ENCODE measurements at regions not wholly inside any gene's neighbourhood (a gene's known extent, or its start where the extent isn't known, plus 50 kb on each side); places are given as distances from the start of the nearest gene placed in this dataset.

DNA sequence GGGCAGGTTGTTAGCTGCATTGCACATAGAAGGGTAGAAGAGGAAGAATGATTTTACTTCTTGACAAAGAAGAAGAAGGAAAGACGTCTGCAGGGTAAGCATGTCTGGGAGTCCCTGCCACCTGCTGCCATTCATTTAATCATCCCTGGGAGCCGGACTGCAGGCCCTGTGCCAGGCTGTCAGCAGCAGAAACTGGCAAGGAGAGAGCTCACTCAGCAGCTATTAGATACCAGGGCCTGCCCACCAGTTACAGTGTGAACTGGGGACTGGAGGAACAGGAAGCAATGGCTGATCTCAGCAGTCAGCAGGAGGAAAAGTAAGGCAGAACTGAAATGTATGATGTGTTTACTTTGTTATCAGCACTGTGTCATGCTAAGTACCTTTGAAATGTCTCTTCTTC lies 75.7 kb upstream of the C1orf87 start:
- Histone ChIP-seq H3K79me2 (ENCODE audit: low read length) (no peaks in the 10 kb centered on the region), H3K36me3 (replicated peaks; ENCODE audit: low read depth, low read length) (no peaks in the 10 kb centered on the region), H3K9me3 (ENCODE audit: insufficient read depth, low read length) (no peaks in the 10 kb centered on the region), H3K27me3 (ENCODE audit: low read depth, low read length) (no peaks in the 10 kb centered on the region), H3K4me2 (ENCODE audit: low read length) (no peak overlapping the region), H3K9ac (ENCODE audit: low read length) (no peak overlapping the region), H3K27ac (ENCODE audit: low read length) (no peak overlapping the region), H3K4me3 (ENCODE audit: low read length) (no peak overlapping the region), H4K20me1 (ENCODE audit: insufficient read depth, low read length) (no peaks in the 10 kb centered on the region), H3K4me1 (ENCODE audit: low read length) (no peaks in the 10 kb centered on the region), H2AFZ (ENCODE audit: low read depth, low read length) (no peak overlapping the region)
- TF ChIP-seq EZH2phosphoT487 (IDR thresholded peaks at IDR 0.05; ENCODE audit: low read depth): no peak
- TF ChIP-seq, protein P1, sequence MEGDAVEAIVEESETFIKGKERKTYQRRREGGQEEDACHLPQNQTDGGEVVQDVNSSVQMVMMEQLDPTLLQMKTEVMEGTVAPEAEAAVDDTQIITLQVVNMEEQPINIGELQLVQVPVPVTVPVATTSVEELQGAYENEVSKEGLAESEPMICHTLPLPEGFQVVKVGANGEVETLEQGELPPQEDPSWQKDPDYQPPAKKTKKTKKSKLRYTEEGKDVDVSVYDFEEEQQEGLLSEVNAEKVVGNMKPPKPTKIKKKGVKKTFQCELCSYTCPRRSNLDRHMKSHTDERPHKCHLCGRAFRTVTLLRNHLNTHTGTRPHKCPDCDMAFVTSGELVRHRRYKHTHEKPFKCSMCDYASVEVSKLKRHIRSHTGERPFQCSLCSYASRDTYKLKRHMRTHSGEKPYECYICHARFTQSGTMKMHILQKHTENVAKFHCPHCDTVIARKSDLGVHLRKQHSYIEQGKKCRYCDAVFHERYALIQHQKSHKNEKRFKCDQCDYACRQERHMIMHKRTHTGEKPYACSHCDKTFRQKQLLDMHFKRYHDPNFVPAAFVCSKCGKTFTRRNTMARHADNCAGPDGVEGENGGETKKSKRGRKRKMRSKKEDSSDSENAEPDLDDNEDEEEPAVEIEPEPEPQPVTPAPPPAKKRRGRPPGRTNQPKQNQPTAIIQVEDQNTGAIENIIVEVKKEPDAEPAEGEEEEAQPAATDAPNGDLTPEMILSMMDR (IDR thresholded peaks at IDR 0.05; ENCODE audit: low read depth, low read length): no peak

DNA sequence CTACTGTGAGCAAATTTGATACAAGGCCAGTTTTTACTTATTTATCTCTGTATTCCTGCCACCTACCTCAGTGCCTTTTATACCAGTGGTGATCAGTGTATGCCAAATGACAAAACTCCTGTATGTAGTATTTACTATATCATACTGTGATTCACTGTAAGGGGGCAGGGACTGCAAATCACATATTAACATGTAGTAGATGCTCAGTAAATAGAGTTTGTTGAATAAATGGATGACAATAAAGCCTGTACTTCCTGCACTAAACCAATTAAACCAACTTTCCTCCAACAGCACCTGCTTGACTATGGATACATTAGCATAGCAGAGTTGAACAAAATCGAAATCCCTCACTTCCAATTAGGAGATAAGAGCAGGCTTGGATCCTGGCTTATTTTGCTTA lies 73.3 kb upstream of the C1orf87 start:
- Histone ChIP-seq H3K27ac (ENCODE audit: low read length) (no peak overlapping the region), H4K20me1 (ENCODE audit: insufficient read depth, low read length) (no peaks in the 10 kb centered on the region), H3K4me2 (ENCODE audit: low read length) (no peak overlapping the region), H3K9me3 (ENCODE audit: insufficient read depth, low read length) (no peaks in the 10 kb centered on the region), H3K27me3 (ENCODE audit: low read depth, low read length) (no peaks in the 10 kb centered on the region), H2AFZ (ENCODE audit: low read depth, low read length) (no peak overlapping the region), H3K36me3 (replicated peaks; ENCODE audit: low read depth, low read length) (no peaks in the 10 kb centered on the region), H3K79me2 (ENCODE audit: low read length) (no peaks in the 10 kb centered on the region), H3K9ac (ENCODE audit: low read length) (no peak overlapping the region), H3K4me1 (ENCODE audit: low read length) (no peaks in the 10 kb centered on the region), H3K4me3 (ENCODE audit: low read length) (no peak overlapping the region)
- no peak for TF ChIP-seq EZH2phosphoT487 (IDR thresholded peaks at IDR 0.05; ENCODE audit: low read depth)

GRCh38 chr1:60145771-60146170 lies 72.2 kb upstream of the C1orf87 start:
- H4K20me1 ChIP-seq (ENCODE audit: insufficient read depth, low read length): no peaks in the 10 kb centered on the region

DNA sequence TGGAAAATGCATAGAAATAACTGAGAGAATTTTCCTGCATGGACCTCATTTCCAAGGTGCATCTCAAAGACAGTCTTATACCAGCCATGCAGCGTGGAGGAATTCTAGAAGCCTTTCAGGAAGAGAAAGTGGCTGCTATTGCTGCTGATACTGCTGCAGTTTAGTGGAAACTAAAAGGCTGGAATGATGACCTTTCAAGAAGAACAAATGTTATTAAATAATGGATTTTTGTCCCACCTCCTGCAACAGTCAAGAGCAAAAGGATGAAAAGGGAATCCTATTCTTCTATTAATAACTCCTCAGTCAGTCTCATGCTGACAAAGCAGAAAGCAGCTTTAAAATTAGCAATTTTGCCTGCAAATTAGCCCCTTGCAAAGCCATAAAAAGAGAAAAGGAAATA lies 68.2 kb upstream of the C1orf87 start:
- no peak for TF ChIP-seq EZH2phosphoT487 (IDR thresholded peaks at IDR 0.05; ENCODE audit: low read depth)
- TF ChIP-seq, protein P1 (IDR thresholded peaks at IDR 0.05; ENCODE audit: low read depth, low read length): no peak
- H3K4me2 ChIP-seq (ENCODE audit: low read length): no peak overlapping the region
- no peaks in the 10 kb centered on the region for H4K20me1 ChIP-seq (ENCODE audit: insufficient read depth, low read length)
- H3K9ac ChIP-seq (ENCODE audit: low read length): no peak overlapping the region
- H3K27me3 ChIP-seq (ENCODE audit: low read depth, low read length): no peaks in the 10 kb centered on the region
- no peaks in the 10 kb centered on the region for H3K4me1 ChIP-seq (ENCODE audit: low read length)
- no peak overlapping the region for H2AFZ ChIP-seq (ENCODE audit: low read depth, low read length)
- no peaks in the 10 kb centered on the region for H3K79me2 ChIP-seq (ENCODE audit: low read length)
- H3K4me3 ChIP-seq (ENCODE audit: low read length): no peak overlapping the region
- no peaks in the 10 kb centered on the region for H3K9me3 ChIP-seq (ENCODE audit: insufficient read depth, low read length)
- H3K27ac ChIP-seq (ENCODE audit: low read length): no peak overlapping the region
- no peaks in the 10 kb centered on the region for H3K36me3 ChIP-seq (replicated peaks; ENCODE audit: low read depth, low read length)

More at GRCh38 chr1:60145771-60146170, 72.2 kb upstream of the C1orf87 start:
- H3K9me3 ChIP-seq (ENCODE audit: insufficient read depth, low read length): no peaks in the 10 kb centered on the region
- H3K27ac ChIP-seq (ENCODE audit: low read length): no peak overlapping the region
- no peak overlapping the region for H3K9ac ChIP-seq (ENCODE audit: low read length)
- no peak overlapping the region for H3K4me2 ChIP-seq (ENCODE audit: low read length)
- no peak overlapping the region for H3K4me3 ChIP-seq (ENCODE audit: low read length)
- no peak for TF ChIP-seq EZH2phosphoT487 (IDR thresholded peaks at IDR 0.05; ENCODE audit: low read depth)
- TF ChIP-seq, protein P1 (IDR thresholded peaks at IDR 0.05; ENCODE audit: low read depth, low read length): no peak
- no peaks in the 10 kb centered on the region for H3K4me1 ChIP-seq (ENCODE audit: low read length)
- no peaks in the 10 kb centered on the region for H3K79me2 ChIP-seq (ENCODE audit: low read length)
- H2AFZ ChIP-seq (ENCODE audit: low read depth, low read length): no peak overlapping the region
- no peaks in the 10 kb centered on the region for H3K27me3 ChIP-seq (ENCODE audit: low read depth, low read length)
- H3K36me3 ChIP-seq (replicated peaks; ENCODE audit: low read depth, low read length): no peaks in the 10 kb centered on the region

DNA sequence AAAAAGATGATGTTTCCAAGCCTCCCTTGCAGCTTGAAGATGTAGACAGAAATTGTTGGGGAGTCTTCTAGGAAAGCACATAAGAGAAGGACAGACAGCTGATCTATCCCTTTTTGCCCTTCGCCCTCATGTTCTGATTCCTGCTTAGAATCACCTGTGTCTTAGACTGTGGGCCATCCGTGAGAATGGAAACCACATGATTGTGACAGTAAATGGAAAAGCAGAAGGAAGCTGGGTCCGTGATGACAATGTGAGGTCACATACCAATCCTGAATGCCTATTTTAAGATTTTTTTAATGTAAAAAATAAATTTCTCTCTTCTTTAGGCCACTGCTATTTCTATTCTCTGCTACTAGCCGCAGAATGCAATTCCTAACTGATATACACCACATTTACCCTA lies 67.7 kb upstream of the C1orf87 start:
- Histone ChIP-seq H3K4me1 (ENCODE audit: low read length) (no peaks in the 10 kb centered on the region), H3K36me3 (replicated peaks; ENCODE audit: low read depth, low read length) (no peaks in the 10 kb centered on the region), H3K27me3 (ENCODE audit: low read depth, low read length) (no peaks in the 10 kb centered on the region), H2AFZ (ENCODE audit: low read depth, low read length) (no peak overlapping the region), H3K4me2 (ENCODE audit: low read length) (no peak overlapping the region), H3K9ac (ENCODE audit: low read length) (no peak overlapping the region), H3K4me3 (ENCODE audit: low read length) (no peak overlapping the region), H4K20me1 (ENCODE audit: insufficient read depth, low read length) (no peaks in the 10 kb centered on the region), H3K9me3 (ENCODE audit: insufficient read depth, low read length) (no peaks in the 10 kb centered on the region), H3K79me2 (ENCODE audit: low read length) (no peaks in the 10 kb centered on the region), H3K27ac (ENCODE audit: low read length) (no peak overlapping the region)
- TF ChIP-seq, protein P1 (IDR thresholded peaks at IDR 0.05; ENCODE audit: low read depth, low read length): no peak
- TF ChIP-seq EZH2phosphoT487 (IDR thresholded peaks at IDR 0.05; ENCODE audit: low read depth): no peak

Data from OCI-LY3 (cell line).